Midbrain (tissue), 1 donor: ENCODE measurements at regions not wholly inside any gene's neighbourhood (a gene's known extent, or its start where the extent isn't known, plus 50 kb on each side); places are given as distances from the start of the nearest gene placed in this dataset.

Source experiments
- DNase-seq: peaks from one replicate; lab custom pipeline; 2025; lab: John Stamatoyannopoulos, UW

DNA sequence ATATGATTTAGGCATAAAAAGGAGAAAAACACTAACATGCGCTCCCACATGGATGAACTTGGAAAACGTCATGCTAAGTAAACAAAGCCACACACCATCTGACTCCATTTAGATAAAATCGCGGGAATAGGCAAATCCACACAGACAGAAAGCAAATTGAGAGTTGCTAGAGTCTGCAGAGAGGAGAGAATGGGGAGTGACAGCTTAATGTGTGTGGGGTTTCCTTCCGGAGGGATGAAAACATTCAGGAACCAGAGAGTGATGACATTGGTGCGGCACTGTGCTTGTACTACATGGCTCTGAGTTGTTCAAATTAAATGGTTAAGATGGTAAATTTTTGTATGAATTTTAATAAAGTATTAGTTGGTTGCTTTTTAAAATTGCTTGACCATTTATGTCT is 482.9 kb upstream of the AKR1E2 start:
- no peak for DNase-seq

DNA sequence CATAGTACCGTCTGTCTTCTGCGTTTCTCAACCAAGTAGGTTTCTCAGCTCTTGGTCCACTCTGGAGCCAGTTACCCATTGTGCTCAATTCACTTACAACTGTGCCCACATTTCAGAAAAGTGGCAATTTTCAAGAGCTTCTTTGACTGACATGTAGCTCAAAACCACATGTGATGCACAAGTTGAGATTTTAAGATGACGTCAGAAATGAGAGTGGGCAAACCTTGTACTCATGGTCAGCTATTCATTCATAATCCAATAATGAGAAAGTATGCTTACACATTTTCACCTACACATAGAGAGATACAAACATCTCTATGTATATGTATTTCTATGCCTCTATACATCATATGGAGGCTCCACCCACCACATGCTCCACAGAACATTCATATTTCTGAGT is 487.2 kb upstream of the AKR1E2 start:
- DNase-seq: no peak

DNA sequence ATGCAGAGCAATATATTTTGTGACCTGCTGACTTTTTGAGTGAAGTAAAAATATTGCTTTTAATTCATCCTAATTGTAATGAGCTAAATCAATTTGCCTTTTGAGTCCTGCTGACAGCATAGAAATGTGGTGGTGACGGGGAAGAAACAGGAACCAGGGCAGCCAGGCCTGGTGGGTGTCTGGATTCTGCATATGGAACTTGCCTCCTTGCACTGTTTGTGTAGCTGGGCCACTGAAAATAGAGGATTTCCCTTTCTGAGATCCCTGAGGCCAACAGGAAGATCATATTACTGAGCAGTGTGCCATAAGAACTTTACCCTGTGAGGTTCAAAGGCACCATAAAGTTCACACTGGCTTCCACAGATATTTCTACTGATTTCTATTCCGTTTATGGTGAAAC is 488.4 kb upstream of the AKR1E2 start:
- DNase-seq: no peak

DNA sequence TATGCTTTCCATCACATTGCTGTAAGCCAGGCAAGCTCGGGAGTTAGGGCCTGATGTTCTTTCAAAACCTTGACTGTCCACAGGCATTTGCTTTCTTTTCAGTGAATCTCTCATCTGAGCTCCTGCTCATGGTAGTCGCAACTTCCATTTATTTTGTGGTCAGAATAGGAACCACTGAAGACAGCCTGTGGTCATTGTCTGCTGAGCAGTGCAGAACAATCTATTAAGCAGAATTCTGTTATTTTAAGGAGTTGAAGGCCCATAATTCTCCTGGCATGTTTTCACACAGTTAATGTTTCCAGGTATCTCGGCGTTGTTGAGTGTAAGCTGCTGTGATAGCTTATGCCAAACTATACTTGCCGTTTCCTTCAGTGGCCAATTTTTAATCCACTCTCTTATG is 491.1 kb upstream of the AKR1E2 start:
- no peak for DNase-seq

DNA sequence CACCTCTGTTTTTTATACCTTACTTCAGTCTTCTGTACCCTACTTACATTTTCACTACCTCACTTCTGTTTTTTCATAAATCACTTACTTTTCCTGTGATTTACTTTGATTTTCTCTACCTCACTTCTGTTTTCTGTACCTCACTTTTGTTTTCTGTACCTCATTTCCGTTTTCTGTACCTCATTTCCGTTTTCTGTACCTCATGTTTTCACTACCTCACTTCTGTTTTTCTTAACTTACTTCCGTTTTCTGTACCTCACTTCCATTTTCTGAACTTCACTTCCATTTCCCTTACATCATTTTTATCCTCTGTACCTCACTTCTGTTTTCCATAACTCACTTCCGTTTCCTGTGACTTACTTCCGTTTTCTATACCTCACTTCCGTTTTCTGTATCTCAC is 492.0 kb upstream of the AKR1E2 start:
- no peak for DNase-seq

DNA sequence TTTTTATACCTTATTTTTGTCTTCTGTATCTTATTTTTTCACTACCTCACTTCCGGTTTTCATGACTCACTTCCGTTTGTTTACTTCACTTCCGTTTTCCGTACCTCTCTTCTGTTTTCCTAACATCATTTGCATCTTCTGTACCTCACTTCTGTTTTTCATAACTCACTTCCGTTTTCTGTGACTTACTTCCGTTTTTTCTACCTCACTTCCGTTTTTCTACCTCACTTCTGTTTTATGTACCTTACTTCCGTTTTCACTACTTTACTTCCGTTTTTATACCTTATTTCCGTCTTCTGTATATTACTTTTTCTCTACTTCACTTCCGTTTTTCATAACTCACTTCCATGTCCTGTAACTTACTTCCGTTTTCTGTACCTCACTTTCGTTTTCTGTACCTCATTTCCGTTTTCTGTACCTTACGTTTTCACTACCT is 492.5 kb upstream of the AKR1E2 start:
- DNase-seq: no peak

DNA sequence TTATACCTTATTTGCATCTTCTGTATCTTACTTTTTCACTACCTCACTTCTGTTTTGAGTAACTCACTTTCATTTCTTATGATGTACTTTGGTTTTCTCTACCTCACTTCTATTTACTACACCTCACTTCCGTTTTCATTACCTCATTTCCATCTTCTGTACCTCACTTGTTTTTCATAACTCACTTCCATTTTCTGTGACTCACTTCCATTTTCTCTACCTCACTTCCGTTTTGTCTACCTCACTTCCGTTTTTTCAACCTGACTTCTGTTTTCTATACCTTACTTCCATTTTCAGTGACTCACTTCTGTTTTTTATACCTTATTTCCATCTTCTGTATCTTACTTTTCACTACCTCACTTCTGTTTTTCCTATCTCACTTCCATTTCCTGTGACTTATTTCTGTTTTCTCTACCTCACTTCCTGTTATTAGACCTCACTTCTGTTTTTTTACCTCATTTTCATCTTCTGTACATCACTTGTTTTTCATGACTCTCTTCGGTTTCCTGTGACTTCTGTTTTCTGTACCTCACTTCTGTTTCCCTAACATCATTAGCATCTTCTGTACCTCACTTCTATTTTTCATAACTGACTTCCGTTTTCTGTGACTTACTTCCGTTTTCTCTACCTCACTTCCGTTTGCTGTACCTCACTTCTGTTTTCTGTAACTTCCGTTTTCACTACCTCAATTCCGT is 493.1 kb upstream of the AKR1E2 start:
- DNase-seq: no peak

DNA sequence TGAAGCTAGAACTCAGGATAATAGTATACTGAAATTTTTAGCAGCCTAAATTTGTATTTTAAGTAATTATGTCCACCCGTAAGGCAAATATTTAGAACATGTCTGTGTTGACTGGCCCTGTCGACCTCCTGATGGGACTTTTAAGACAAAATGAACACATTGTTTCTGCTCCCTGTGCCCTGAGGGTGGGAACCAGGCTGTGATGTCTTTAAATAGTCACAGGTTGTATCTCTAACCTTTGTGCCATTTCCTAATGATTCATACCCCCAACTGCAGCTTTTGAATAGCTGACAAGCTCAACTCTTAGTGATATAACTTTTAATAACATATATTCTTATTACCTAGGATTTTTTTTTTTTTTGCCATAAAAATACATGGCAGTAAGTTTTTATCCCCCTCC is 494.9 kb upstream of the AKR1E2 start:
- DNase-seq: no peak

DNA sequence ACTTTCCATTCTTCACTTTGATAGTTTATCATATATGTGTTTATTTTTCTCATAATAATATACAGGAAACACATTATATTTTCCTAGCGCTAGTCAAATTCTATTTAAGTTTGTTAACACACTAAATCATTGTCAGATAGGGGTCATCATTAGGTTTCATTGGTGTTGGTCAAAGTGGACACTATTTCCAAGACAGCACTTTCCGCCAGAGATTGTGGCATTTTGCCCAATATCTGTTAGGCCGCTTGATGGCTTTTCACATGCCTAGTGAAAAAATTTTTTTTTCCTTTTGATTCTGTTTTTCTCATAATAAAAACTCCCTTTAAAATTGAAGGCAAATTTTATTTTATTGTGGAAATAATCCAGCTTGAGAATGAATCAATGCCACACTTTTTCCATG is 495.4 kb upstream of the AKR1E2 start:
- DNase-seq: no peak

DNA sequence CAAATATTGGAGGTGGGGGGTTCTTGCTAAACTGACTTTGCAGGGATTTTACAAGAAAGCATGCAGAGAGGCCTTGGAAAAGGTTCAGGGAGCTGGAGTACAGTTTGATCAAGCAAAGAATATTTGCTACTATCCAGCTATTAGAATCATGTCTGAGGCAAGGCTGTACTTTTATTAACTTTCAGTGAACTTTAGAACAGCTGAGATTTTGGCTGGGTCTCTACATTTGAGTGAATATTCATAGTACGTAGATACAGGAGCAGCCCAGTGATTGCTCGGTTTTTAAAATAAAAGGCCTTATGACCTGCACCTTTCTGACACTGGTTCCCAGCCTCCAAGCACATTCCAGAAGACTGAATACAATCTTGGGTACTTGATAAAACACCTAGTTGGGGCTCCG is 496.8 kb upstream of the AKR1E2 start:
- DNase-seq: no peak

DNA sequence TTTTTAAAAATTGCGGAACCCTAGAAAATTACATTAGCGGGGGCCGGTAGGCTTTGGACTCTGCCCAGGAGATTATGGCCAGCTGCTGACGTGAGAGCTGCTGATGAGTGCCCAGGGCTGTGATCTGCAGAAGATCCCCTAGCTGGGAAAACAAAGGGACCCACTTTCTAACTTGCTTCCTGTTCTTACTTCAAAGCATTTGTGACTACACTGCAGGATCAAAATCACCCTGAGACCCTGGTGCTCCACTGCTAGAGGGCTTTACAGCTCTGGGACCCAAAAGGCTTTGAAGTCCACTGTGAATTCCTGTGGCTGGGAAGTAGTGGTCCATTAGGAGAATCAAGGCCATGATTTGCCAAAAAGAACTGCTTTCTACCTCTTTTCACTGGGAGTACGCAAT is 499.4 kb upstream of the AKR1E2 start:
- DNase-seq: no peak

DNA sequence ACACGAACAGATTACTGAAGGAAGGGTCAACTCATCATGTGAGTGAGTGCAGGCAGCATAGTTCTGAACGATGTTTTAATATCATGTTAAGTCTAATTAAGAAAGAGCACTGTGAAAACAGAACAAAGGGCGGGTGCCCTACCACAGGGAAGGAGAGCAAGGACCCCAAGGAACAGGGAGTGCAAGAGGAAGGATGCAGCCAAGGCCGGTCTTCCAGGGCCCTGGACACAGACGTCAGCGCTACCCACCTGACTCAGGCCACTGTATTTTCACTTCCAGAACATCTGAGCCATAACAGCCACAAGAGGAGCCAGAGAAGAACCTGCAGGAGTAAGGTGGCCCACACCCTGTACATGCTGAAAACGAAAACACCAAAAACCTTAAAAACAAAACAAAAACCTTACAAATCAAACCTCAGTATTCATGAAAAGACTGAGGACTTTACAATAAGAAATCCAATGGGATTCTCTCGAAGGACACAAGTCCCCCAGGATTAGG is 506.1 kb upstream of the AKR1E2 start:
- no peak for DNase-seq

DNA sequence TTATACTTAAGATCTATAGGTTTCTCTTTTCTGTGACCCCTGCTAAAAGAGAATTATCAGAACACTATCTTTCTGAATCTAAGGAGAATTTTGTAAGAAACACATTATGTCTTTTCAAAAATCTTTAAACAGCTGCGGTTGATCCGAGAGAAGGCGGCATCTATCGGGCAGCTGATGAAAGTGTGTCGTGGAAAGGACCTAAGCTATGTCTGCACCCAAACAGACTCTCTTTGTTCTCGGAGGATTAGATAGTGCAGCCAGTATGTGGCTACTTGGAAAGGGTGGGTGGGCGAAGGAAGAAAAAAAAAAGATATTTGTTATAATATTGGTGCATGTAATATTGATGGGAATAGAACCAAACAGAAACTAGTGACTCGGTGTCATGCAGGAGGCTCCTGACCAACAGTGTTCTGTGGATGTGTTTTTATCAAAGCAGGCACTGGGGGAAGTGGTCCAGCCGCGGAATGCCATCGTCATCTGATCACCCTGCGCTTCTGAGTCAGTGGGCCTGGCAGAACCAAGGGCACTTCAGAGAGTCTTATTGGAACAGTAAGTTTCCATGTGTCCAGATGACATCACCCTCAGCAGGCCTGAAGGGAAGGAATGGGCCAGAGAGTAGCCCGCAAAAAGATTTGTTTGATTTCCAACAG is 509.7 kb upstream of the AKR1E2 start:
- peak; percentile 18 for DNase-seq

DNA sequence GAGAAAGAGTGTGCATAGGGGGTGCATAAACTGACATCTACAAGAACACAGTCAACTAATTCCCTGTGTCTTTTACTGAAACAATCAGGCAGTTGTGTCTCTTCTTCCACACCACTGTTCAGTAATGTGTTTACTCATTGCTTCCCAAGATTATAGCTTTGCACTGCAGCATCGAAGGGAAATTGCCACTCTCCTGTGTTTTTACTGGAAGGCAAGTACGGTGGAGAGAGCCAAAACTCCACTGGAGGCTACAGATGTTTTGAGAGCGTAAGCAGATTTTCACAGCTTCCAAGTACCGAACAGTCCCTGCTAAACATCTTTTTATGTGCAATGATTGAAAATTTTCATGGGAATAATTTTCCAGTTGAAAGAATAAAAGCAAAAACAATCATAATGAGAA is 510.5 kb upstream of the AKR1E2 start:
- DNase-seq: no peak

DNA sequence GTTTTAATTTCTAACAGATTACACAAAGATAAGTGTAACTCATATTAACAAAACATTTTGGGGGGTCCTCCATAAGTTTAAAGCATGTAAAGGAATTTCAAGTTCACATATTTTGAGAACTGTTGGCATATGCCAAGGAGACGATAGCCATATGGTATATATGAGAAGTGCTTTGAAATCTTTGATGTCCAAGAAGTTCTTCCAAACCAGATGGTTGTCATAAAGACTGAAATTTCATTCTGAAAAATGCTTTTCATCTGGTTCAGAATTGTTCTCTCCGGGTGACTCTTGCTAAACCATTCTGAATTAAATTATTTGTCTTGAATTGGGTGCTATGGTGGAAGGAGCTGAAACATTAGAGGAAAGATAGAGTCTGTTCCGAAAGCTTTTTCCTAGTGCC is 513.0 kb upstream of the AKR1E2 start:
- DNase-seq: no peak

DNA sequence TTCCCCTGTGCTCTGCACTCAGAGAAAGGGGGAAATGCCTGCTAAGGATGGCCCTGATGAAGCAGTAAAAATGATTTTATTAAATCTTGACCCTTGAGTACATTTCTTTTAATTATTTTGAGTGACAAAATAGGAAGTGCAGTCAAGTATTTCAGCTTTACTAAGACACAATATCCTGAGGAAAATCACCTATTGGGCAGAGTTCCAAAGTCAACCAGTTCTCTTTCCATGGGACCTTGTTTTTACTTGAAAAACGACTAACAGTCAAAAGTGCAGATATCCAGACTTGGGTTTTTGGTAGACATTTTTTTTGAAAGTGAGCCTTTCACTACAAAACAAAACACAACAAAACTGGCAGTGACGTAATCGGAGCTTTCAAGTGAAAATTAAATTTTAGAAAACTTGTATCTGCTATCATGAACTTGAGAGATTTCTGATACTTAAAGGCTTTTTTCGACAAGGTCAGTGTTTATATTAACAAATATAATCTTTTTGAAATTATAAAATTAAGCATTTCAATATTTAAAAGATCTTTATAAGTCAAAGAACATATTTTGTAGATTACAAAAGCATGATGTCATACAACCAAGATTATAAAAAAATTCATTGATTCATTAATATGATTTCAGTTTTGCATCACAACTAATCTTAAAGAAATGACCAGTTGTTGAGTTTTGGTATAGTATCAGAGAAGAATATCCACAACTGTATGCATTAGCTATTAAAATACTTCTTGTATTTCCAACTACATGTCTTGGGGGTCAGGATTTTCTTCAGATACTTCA is 513.8 kb upstream of the AKR1E2 start:
- no peak for DNase-seq

DNA sequence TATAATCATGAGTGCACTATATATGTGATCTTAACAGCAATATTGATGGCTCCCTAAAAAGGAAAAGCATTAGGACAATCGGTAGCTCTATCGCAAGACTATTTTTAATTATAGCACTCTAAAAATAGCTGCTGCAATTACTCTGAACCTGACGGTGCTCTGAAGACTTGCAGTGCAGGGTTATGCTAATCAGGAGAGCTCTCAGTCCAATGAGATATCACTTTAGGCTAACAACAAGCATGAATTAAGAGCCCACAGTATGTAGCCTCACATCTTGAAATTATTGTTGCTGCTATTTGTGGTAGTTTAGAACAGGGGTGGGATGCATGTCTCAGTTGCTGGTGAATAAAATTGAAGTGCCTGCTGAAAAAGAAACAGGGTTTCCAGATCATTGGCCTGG is 515.8 kb upstream of the AKR1E2 start:
- no peak for DNase-seq

DNA sequence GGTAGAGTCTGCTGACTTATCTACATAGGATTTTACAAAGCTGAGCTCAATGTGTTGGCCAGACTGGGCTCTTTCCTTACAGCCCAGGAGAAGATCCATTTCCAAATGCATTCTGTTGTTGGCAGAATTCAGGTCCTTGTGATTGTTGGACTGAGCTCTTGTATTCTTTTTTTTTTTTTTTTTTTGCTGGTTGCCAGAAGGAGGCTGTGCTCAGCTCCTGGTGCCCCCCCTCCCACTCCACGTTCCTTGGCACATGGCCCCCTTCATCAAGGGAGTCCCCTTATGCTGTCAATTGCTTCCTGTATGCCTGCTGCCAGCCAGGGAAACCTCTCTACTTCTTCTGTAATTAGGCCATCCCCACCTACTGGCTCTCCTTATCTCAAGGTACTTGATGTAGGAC is 518.1 kb upstream of the AKR1E2 start:
- DNase-seq: no peak

DNA sequence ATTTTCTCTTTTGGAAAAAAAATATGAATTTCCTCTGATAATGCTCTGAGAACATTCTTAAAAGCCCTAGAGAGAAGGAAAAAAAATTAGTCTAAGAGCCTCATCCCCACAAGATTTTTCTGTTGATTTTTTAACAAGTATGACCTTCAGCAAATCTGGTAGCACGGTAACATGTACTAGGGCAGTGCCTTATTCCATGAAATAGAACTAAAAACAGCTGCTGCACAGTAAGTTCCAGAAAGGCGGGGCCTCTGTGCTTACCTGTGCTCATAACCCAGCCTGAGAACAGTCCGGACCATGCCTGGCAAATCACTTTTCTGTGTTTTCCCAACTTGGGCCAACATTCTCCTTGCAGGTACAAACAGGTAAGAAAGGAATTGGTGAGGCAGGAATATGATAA is 519.1 kb upstream of the AKR1E2 start:
- DNase-seq: no peak

DNA sequence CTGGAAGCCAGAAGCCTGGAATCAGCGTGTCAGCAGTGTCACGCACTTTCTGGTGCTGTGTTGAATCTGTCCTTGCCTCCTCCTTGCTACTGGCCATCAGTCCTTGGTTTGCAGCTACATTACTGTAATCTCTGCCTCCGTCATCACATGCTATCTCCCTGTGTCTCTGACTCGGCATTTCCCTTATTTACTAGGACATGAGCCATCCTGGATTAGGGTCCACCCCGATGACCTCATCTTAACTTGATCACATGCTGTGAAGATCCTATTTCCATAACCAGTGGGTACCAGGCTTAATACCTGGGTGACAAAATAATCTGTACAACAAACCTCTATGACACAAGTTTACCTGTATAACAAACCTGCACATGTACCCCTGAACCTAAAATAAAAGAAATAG is 518.0 kb upstream of the KLF6 start:
- no peak for DNase-seq

DNA sequence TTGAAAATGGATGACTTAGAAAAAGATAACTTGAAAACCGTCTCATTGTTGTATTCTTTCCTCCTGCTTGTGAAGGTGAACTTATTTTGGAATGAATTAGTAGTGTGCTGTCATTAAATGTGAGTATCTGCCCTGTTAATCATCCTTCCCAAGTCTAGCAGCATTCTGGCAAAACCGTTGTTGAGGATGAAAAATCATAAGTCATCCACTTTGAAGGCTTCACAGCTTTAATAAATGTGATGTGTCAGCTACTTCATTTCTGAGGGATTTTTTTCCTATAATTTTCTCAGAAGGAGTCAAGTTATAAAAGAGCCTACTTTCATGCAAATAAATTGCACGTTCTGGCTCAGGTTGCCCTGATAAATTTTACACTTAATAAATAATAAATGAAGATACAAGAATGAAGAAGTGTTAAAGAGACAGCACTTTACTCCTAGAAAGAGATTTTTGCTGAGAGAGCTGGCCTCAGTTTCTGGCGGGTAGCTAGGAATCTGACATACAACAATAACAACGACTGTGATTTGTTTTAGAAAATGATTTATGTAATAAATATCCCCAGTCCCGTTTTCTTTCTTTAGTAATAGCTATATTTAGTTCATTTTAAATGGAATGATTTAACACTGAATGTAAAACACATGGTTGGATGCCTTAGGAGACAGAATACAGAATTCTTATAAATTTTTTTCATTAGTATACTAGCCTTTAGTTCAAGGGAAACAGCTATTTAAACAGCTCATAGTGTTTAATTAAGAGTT is 516.5 kb upstream of the KLF6 start:
- no peak for DNase-seq

DNA sequence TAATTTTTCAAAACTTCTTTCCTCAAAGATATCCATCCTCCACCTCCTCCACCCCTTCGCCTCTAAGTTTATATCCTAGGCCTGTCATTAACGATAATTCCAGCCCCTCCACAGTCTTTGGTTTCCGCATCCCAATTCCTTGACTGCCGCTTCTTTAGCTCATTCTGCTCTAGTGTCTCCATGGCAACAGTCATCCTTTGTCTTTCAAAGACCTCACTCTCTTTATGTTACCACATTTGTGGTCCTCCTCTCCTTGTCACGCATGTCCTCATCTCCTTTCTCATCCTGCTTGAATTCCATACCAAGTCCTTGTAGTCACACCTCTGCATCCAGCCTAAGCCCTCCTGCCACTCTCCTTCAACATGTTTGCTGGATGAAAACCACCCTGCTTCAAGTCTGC is 511.2 kb upstream of the KLF6 start:
- no peak for DNase-seq
